DMS 273 (cell line): ENCODE measurements at regions not wholly inside any gene's neighbourhood (a gene's known extent, or its start where the extent isn't known, plus 50 kb on each side); places are given as distances from the start of the nearest gene placed in this dataset.

Experiments used
- DNase-seq: peaks from one replicate; lab custom pipeline; 2025; ENCODE audit not compliant: unreplicated experiment; lab: John Stamatoyannopoulos, UW

- DNase-seq, result no peak
Observed at GRCh38 chr15:93144463-93145236, 55.6 kb upstream of the RGMA start.

GRCh38 chr15:93143186-93143585 lies 54.2 kb upstream of the RGMA start:
- DNase-seq, result no peak

GRCh38 chr15:93141371-93141794 lies 52.4 kb upstream of the RGMA start:
- DNase-seq, result no peak

GRCh38 chr15:93139436-93139835 lies 50.4 kb upstream of the RGMA start:
- DNase-seq, result no peak

GRCh38 chr15:93138681-93139250 lies 49.8 kb upstream of the RGMA start:
- no peak for DNase-seq
